ENCODE measurements at regions not wholly inside any gene's neighbourhood (a gene's known extent, or its start where the extent isn't known, plus 50 kb on each side); places are given as distances from the start of the nearest gene placed in this dataset.

- TF ChIP-seq POLR2A (IDR thresholded peaks at IDR 0.05) = no peak
- TF ChIP-seq CTCF (IDR thresholded peaks at IDR 0.05) = no peak
Measured at GRCh38 chr3:154568064-154568463, 138.1 kb upstream of the GPR149 start.

Data from thyroid gland (tissue), 4 donors.